ENCODE measurements at regions not wholly inside any gene's neighbourhood (a gene's known extent, or its start where the extent isn't known, plus 50 kb on each side); places are given as distances from the start of the nearest gene placed in this dataset.

- TF ChIP-seq ZBTB43 (CRISPR knock-in tag; IDR thresholded peaks at IDR 0.05) (no peak), CBFB (CRISPR knock-in tag; IDR thresholded peaks at IDR 0.05; ENCODE audit: low read depth) (no peak), CTCF (IDR thresholded peaks at IDR 0.05) (no peak), ELF4 (CRISPR knock-in tag; IDR thresholded peaks at IDR 0.05; ENCODE audit: low read depth) (no peak), AFF4 (CRISPR knock-in tag; IDR thresholded peaks at IDR 0.05; ENCODE audit: borderline replicate concordance) (no peak), NFE2L1 (CRISPR knock-in tag; IDR thresholded peaks at IDR 0.05) (no peak), MXD4 (CRISPR knock-in tag; IDR thresholded peaks at IDR 0.05; ENCODE audit: borderline replicate concordance) (no peak)
These were observed 177.8 kb upstream of the MKLN1 start for GRCh38 chr7:131149840-131150239.

All from WTC11 (cell line).